Activated CD4-positive, alpha-beta memory T cell treated with anti-CD3 and anti-CD28 coated beads, Interleukin-2, amount 10 ng/mL, durations not matched to agents 7 days and 5 days (primary cell): ENCODE measurements at regions not wholly inside any gene's neighbourhood (a gene's known extent, or its start where the extent isn't known, plus 50 kb on each side); places are given as distances from the start of the nearest gene placed in this dataset.

ENCODE experiments used
- CTCF ChIA-PET: fragments of 350-600 bp; sonication (Branson Sonifier 250); formaldehyde crosslinking; loops from one replicate; lab custom pipeline; 2021; ENCODE audit warnings: antibody characterized with exemption, inconsistent platforms; lab: Charles Lee
- POLR2A ChIA-PET: fragments of 350-600 bp; sonication (Branson Sonifier 250); formaldehyde crosslinking; loops from one replicate; lab custom pipeline; 2021; ENCODE audit warnings: antibody characterized with exemption; lab: Charles Lee
- DNase-seq: peaks from one replicate; pipeline ENCODE4 v3.0.0-alpha.2; 2020
- H3K27ac Mint-ChIP-seq: one replicate; pipeline ENCODE4 v1.8.0; 2021; ENCODE audit warnings: mild to moderate bottlenecking, mixed read lengths
- H3K27me3 Mint-ChIP-seq: one replicate; pipeline ENCODE4 v1.8.0; 2021; ENCODE audit warnings: mixed read lengths
- H3K36me3 Mint-ChIP-seq: one replicate; pipeline ENCODE4 v1.8.0; 2021; ENCODE audit warnings: low read depth, mixed read lengths
- H3K4me1 Mint-ChIP-seq: one replicate; pipeline ENCODE4 v1.8.0; 2021; ENCODE audit warnings: mixed read lengths
- H3K4me3 Mint-ChIP-seq: one replicate; pipeline ENCODE4 v1.8.0; 2021; ENCODE audit warnings: mild to moderate bottlenecking, mixed read lengths
- H3K9me3 Mint-ChIP-seq: one replicate; pipeline ENCODE4 v1.8.0; 2021; ENCODE audit warnings: mixed read lengths

- H3K36me3 Mint-ChIP-seq: no peaks in the 10 kb centered on the region
- DNase-seq: no peak
- peaks cover 14% of the 10 kb centered on the region for H3K27me3 Mint-ChIP-seq
- H3K9me3 Mint-ChIP-seq: no peaks in the 10 kb centered on the region
- no peak overlapping the region for H3K27ac Mint-ChIP-seq
- no peak overlapping the region for H3K4me3 Mint-ChIP-seq
- ChIA-PET POLR2A (no interaction called here), CTCF (no interaction called here)
- H3K4me1 Mint-ChIP-seq: no peaks in the 10 kb centered on the region
Measured at GRCh38 chr16:79870016-79870886, 269.7 kb upstream of the MAF start.

GRCh38 chr16:79869304-79870015 is 268.9 kb upstream of the MAF start:
- POLR2A ChIA-PET: no interaction called here
- DNase-seq: no peak
- CTCF ChIA-PET: no interaction called here
- H3K4me3 Mint-ChIP-seq: no peak overlapping the region
- no peak overlapping the region for H3K27ac Mint-ChIP-seq
- peaks cover 19% of the 10 kb centered on the region for H3K27me3 Mint-ChIP-seq
- H3K4me1 Mint-ChIP-seq: no peaks in the 10 kb centered on the region
- peaks cover 2% of the 10 kb centered on the region for H3K9me3 Mint-ChIP-seq
- no peaks in the 10 kb centered on the region for H3K36me3 Mint-ChIP-seq

GRCh38 chr16:79868841-79869240 is 268.3 kb upstream of the MAF start:
- Mint-ChIP-seq H3K4me3 (no peak overlapping the region), H3K27ac (no peak overlapping the region), H3K9me3 (peaks cover 2% of the 10 kb centered on the region), H3K4me1 (no peaks in the 10 kb centered on the region), H3K36me3 (no peaks in the 10 kb centered on the region), H3K27me3 (peaks cover 19% of the 10 kb centered on the region)
- ChIA-PET CTCF (no interaction called here), POLR2A (no interaction called here)
- DNase-seq: no peak

GRCh38 chr16:79867425-79867997 is 267.0 kb upstream of the MAF start:
- Mint-ChIP-seq H3K27me3 (peaks cover 19% of the 10 kb centered on the region), H3K9me3 (peaks cover 2% of the 10 kb centered on the region), H3K4me3 (no peak overlapping the region), H3K36me3 (no peaks in the 10 kb centered on the region), H3K4me1 (no peaks in the 10 kb centered on the region), H3K27ac (no peak overlapping the region)
- ChIA-PET CTCF (no interaction called here), POLR2A (no interaction called here)
- no peak for DNase-seq

GRCh38 chr16:79865918-79866317 is 265.4 kb upstream of the MAF start:
- H3K27me3 Mint-ChIP-seq: peaks cover 20% of the 10 kb centered on the region
- CTCF ChIA-PET: no interaction called here
- no peak overlapping the region for H3K4me3 Mint-ChIP-seq
- no peak for DNase-seq
- POLR2A ChIA-PET: no interaction called here
- H3K27ac Mint-ChIP-seq: no peak overlapping the region
- no peaks in the 10 kb centered on the region for H3K4me1 Mint-ChIP-seq
- peaks cover 6% of the 10 kb centered on the region for H3K9me3 Mint-ChIP-seq
- H3K36me3 Mint-ChIP-seq: no peaks in the 10 kb centered on the region

- H3K27me3 Mint-ChIP-seq: peaks cover 22% of the 10 kb centered on the region
- DNase-seq: no peak
- no peaks in the 10 kb centered on the region for H3K4me1 Mint-ChIP-seq
- ChIA-PET POLR2A (no interaction called here), CTCF (no interaction called here)
- H3K4me3 Mint-ChIP-seq: no peak overlapping the region
- H3K36me3 Mint-ChIP-seq: no peaks in the 10 kb centered on the region
- peaks cover 6% of the 10 kb centered on the region for H3K9me3 Mint-ChIP-seq
- no peak overlapping the region for H3K27ac Mint-ChIP-seq
Measured at GRCh38 chr16:79864781-79865391, 264.3 kb upstream of the MAF start.

GRCh38 chr16:79864032-79864780 is 263.7 kb upstream of the MAF start:
- no peak overlapping the region for H3K27ac Mint-ChIP-seq
- ChIA-PET CTCF (interaction anchor here (2.0 kb wide), 1 partner anchor 8 kb away, joined by 4 read pairs; no protein-coding TSS in a partner anchor), POLR2A (no interaction called here)
- peaks cover 21% of the 10 kb centered on the region for H3K27me3 Mint-ChIP-seq
- no peaks in the 10 kb centered on the region for H3K36me3 Mint-ChIP-seq
- no peak for DNase-seq
- H3K9me3 Mint-ChIP-seq: peaks cover 6% of the 10 kb centered on the region
- H3K4me3 Mint-ChIP-seq: no peak overlapping the region
- H3K4me1 Mint-ChIP-seq: no peaks in the 10 kb centered on the region

GRCh38 chr16:79863128-79864031 is 262.8 kb upstream of the MAF start:
- H3K4me1 Mint-ChIP-seq: no peaks in the 10 kb centered on the region
- ChIA-PET CTCF (interaction anchor here (2.0 kb wide), 1 partner anchor 8 kb away, joined by 4 read pairs; no protein-coding TSS in a partner anchor), POLR2A (interaction anchor here (0.6 kb wide), 1 partner anchor 94 kb away, joined by 3 read pairs; no protein-coding TSS in a partner anchor)
- no peak overlapping the region for H3K27ac Mint-ChIP-seq
- H3K36me3 Mint-ChIP-seq: no peaks in the 10 kb centered on the region
- no peak for DNase-seq
- peaks cover 6% of the 10 kb centered on the region for H3K9me3 Mint-ChIP-seq
- no peak overlapping the region for H3K4me3 Mint-ChIP-seq
- H3K27me3 Mint-ChIP-seq: peaks cover 19% of the 10 kb centered on the region

- Mint-ChIP-seq H3K4me1 (no peaks in the 10 kb centered on the region), H3K36me3 (no peaks in the 10 kb centered on the region), H3K27ac (no peak overlapping the region), H3K4me3 (no peak overlapping the region), H3K9me3 (peaks cover 7% of the 10 kb centered on the region), H3K27me3 (peaks cover 20% of the 10 kb centered on the region)
- no peak for DNase-seq
- ChIA-PET POLR2A (no interaction called here), CTCF (interaction anchor here (2.0 kb wide), 1 partner anchor 9 kb away, joined by 4 read pairs; no protein-coding TSS in a partner anchor)
Measured at GRCh38 chr16:79862601-79863000, 262.1 kb upstream of the MAF start.

- peaks cover 28% of the 10 kb centered on the region for H3K27me3 Mint-ChIP-seq
- no peak overlapping the region for H3K4me3 Mint-ChIP-seq
- no peak overlapping the region for H3K27ac Mint-ChIP-seq
- no peak for DNase-seq
- H3K36me3 Mint-ChIP-seq: peaks cover 20% of the 10 kb centered on the region
- H3K9me3 Mint-ChIP-seq: peaks cover 27% of the 10 kb centered on the region
- CTCF ChIA-PET: no interaction called here
- POLR2A ChIA-PET: no interaction called here
- peaks cover 10% of the 10 kb centered on the region for H3K4me1 Mint-ChIP-seq
Measured at GRCh38 chr16:79856581-79856980, 256.0 kb upstream of the MAF start.

- no peak for DNase-seq
- CTCF ChIA-PET: no interaction called here
- Mint-ChIP-seq H3K9me3 (peaks cover 16% of the 10 kb centered on the region), H3K4me3 (no peak overlapping the region), H3K4me1 (peaks cover 24% of the 10 kb centered on the region), H3K36me3 (peaks cover 15% of the 10 kb centered on the region), H3K27ac (no peak overlapping the region), H3K27me3 (peaks cover 16% of the 10 kb centered on the region)
- POLR2A ChIA-PET: no interaction called here
Measured at GRCh38 chr16:79850348-79850747, 249.8 kb upstream of the MAF start.

GRCh38 chr16:79849119-79849518 is 248.6 kb upstream of the MAF start:
- CTCF ChIA-PET: no interaction called here
- no peak overlapping the region for H3K27ac Mint-ChIP-seq

More at GRCh38 chr16:79849119-79849518, 248.6 kb upstream of the MAF start:
- Mint-ChIP-seq H3K4me1 (peaks cover 36% of the 10 kb centered on the region), H3K9me3 (peaks cover 6% of the 10 kb centered on the region), H3K4me3 (no peak overlapping the region), H3K36me3 (peaks cover 7% of the 10 kb centered on the region), H3K27me3 (peaks cover 9% of the 10 kb centered on the region)
- DNase-seq: no peak
- POLR2A ChIA-PET: no interaction called here
